NCI-H226 (cell line): ENCODE measurements at regions not wholly inside any gene's neighbourhood (a gene's known extent, or its start where the extent isn't known, plus 50 kb on each side); places are given as distances from the start of the nearest gene placed in this dataset.
"Not testable (repeated sequence)": the region's sequence is repeated elsewhere in the genome, so short reads cannot be mapped to it uniquely, and the experiment has no call there.

Experiments used
- DNase-seq: peaks from one replicate; pipeline ENCODE4 v3.0.0-alpha.2; 2015

DNA sequence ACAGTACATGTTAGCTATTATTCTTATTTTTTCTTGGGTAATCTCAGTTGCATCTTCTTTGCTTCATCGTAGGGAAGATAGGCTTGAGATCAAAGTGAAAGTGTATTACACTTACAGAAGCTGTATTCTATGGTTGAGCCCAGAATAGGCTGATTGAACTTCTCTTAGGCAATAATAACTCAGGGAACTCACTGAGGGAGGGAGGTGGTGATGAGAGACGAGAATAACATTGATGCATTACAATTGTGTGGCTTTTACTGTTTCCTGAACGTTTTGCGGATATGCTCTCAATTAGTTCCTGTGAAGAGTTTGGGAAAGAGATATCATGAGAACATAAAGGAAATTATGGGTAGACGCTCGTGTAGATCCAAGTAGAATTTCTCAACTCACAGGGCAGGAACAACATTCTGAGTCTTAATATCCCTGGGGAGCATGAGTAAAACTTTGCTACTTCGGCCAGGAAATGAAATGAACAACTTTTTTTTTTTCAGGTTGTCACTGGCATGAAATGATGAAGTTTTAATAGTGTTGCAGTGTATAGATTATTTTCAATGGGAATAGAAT is 302.2 kb downstream of the TUSC7 start:
- no peak for DNase-seq

DNA sequence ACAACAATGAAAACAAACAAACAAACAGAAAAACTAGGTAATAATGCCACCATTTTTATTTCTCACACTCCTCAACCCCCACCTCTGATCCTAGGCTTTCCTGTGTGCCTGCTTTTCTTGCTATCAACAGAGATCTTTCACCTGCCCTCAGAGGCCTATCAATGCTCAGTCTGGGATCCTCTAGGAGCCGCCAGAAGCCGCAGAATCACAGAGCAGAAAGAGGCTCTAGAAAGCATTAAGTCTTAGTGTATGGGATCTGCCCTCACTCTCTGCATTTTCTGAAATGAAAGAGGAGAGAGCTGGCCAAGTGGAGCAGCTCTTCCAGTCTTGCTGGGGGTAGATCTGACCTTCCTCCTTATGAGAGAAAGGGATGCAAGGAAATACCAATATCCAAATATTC is 306.8 kb downstream of the TUSC7 start:
- no peak for DNase-seq

DNA sequence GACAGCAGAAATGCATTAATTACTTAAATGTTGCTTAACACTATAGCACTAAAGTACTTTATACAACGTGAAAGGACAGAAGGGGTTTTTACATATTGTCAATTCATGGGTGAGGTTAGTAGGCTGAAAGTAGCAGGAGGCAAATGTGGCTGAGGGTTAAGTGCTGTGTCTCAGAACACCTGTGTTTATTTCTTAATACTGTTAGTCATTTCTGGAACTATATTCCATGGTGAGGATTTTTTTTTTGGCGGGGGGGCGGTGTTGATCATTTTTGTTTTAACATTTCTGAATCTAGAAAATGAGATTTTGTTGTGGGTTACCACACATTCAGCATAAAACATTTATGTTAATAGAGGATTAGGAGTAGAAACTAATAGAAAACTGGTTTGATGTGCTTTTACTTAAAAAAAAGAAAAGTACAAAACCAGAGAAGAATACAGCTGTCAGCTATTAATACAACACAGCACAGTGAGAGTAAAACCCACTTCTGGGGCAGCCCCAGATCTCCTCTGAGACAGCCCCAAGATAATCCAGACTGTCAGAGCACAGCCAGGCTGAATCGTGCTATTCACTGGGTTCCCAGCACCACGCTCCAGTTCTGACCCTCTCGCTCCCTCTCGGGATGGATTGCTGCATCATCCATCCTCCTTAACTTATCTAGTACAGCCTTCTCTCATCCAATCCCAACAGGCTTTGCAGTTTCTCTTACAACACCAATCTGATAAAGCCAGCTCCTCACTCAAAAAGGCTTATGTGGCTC is 307.7 kb downstream of the TUSC7 start:
- DNase-seq: no peak

DNA sequence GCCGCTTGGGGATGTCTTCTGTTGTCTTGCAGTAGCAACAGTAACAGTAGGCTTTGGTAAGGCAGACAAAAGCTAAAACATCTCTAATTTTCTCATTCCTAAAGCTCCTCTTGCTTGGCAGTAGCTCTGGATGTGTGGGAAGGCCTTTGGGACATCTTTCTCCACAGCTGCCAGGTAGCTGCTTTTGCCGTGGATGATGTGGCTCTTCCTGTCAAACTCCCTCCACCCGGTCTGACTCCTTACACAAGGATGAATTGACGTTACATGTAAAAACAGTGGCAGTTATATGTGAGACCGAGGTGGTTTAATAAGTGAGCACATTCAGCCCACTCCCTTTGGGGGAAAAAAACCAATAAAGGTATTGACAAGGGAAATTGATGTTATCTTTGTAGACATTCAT is 309.1 kb downstream of the TUSC7 start:
- DNase-seq: no peak

DNA sequence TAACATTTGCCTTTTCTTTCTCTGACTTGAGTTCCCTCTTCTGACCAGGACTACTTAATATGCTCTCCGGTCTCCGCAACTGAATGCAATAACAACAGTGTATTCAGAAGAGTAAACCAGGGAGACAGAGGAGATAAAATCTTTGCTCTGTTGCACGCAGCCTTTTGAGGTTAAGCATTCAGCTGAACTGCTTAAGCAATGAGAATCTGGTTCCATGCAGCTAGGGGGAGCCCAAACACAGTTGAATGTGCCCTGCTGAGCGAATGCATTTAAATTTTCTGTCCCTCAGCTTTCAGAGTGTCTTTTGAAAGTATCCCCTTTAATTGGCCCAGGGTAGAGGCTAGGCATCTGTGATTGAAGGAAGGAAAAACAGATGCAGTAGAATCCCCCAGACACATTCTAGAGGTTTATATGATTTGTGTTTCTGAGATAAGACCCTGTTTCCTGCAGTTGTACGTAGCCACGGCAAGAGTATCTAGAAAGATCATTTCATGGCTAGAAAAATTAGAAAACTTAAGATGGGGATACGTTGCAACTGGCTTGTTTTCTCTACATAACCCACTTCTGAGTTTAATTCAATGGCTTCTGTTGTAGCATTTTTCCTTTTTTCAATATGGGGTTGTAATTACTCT is 309.6 kb downstream of the TUSC7 start:
- no peak for DNase-seq

DNA sequence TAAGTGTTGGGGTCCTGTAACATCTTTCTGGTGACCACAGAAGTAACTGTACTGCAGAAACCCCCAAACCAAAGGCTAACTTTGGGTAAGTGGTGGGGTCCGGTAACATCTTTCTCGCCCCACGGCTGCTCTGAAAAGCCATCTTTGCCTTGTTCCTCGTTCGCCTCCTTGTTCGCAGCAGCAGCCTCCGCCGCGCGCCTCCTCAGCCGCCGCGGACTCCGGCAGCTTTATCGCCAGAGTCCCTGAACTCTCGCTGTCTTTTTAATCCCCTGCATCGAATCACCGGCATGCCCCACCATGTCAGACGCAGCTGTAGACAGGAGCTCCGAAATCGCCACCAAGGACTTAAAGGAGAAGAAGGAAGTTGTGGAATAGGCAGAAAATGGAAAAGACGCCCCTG is 316.8 kb downstream of the TUSC7 start:
- no peak for DNase-seq

DNA sequence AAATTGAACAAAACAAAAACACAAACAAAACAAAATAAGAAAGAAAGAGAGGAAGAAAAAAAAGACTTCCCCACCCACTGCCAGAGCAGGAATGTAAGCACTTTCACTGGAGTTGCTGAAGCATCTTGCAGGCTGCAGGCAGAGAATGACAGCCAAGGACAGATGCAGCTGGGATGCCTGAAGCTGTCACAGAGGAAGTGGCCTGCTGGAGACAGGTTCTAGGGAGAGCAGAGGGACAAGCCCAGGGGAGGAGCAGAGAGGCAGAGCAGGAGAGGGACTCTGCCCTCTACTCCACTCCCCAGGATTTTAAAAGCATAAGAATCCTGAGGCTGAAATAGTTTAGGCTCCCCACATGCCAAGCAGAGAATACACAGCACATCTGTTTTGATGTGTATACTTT is 326.2 kb downstream of the TUSC7 start:
- DNase-seq: no peak

DNA sequence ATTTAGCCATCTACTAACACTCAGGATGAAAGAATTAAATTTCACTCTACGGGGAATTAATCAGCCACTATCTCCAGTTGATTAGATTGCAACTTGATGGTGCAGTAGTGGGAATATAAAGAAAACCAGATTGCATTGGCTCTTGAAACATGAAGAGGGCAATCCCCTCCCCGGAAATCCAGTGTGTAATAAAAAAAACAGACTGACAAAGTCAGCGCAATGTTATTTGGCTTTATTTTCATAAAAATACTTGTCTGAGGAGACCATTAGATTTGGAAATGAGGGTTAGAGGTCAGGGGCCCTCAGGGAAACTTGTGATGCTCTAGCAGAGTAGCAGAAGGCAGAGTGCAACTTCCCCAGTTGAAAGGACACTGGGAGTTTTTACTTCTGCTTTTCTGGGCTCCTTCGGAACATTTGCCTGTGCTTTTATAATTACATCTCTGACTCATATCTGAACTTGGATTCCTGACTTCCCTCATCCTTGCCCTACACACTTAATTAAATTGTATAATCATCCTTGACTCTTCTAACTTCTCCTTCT is 326.8 kb downstream of the TUSC7 start:
- DNase-seq: no peak

DNA sequence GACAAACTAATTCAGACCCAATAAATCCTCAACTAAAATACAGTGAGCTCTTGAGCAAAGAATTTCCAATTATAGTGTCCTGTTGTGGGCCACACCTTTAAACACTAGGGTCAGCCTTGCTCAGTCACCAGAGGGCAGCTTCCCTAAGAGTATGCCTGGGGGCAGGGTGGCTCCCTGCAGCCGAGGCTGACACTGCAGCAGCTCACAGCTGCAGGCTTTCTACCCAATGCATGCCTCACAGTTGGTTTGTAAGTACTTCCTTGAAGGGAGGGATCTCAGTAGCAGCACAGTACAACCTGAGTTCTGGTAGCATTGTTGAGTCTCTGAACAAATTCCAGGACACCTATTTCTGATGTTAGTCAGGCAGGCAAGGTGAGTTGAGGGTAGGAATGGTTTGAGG is 335.6 kb downstream of the TUSC7 start:
- DNase-seq: no peak

DNA sequence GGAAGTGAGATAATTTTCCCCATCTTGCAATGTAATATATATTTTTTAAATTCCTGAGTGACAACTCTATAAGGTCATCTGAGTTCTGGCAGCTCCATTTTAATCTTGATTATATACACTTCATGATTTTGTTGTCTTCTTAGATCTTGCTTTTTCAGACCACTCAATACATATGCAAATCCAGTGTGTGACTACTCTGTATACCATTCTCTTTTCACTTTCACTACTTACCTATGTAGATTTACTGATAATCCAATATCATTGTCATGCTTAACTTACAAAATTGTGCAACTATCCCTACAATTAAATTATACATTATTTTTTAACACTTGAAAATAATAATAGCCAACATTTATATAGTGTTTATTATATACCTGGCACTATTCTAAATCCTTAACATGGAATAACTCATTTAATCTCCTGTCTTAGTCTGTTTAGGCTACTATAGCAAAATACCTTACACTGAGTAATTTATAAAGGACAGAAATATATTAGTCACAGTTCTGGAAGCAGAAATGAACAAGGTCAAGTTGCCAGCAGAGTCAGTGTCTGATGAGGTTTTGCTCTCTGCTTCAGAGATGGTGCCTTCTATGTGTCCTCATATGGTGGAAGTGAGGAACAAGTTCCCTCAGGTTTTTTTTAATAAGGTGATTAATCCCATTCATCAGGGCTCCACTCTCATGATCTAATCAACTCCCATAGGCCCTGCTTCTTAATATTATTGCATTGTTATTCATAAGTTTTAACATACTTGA is 338.5 kb downstream of the TUSC7 start:
- DNase-seq: no peak

DNA sequence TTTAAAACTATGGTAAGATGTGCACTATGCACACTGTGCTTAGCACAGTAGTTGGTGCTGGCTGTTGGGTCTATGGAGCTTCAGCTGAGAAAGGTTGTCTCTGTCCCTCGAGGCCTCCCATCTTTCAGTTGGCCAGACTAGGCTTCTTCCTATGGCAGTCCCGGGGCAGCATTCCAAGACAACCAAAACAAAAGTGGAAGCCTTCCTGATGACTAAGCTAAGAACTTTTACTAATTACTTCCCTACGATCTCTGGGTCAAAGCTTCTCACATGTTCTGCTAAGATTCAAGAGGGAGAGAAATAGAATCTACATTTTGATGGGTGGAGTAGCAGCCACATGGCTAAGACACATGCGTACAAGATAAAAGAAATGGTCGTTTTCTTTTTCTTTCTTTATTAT is 342.8 kb downstream of the TUSC7 start:
- DNase-seq: no peak

DNA sequence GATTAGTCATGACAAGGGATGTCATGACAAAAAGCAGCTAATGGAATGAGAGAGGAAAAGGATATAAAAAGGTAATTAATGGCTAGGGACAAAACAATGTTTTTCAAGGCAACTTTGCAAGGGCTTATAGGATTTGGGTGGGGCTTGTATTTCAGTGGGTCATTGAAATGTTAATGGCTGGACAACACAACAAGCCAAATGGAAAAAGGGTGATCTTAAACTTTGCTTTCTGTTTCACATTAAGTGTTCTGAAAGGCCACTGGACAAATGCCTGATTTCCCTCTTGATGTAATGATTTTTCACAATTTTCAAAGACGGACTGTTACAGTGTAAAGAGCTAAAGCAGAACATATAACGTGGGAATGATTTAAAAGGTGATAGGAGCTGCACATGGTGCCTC is 345.0 kb downstream of the TUSC7 start:
- DNase-seq: no peak

DNA sequence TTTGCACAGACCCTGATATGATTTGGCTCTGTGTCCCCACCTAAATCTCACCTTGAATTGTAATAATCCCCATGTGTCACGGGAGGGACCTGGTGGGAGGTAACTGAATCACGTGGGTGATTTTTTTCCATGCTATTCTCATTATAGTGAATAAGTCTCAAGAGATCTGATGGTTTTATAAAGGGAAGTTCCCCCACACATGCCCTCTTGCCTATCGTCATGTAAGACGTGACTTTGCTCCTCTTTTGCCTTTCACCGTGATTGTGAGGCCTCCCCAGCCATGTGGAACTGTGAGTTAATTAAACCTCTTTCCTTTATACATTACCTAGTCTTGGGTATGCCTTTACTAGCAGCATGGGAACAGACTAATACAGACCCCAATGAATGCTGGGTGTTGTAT is 347.4 kb downstream of the TUSC7 start:
- DNase-seq: not testable (repeated sequence)

DNA sequence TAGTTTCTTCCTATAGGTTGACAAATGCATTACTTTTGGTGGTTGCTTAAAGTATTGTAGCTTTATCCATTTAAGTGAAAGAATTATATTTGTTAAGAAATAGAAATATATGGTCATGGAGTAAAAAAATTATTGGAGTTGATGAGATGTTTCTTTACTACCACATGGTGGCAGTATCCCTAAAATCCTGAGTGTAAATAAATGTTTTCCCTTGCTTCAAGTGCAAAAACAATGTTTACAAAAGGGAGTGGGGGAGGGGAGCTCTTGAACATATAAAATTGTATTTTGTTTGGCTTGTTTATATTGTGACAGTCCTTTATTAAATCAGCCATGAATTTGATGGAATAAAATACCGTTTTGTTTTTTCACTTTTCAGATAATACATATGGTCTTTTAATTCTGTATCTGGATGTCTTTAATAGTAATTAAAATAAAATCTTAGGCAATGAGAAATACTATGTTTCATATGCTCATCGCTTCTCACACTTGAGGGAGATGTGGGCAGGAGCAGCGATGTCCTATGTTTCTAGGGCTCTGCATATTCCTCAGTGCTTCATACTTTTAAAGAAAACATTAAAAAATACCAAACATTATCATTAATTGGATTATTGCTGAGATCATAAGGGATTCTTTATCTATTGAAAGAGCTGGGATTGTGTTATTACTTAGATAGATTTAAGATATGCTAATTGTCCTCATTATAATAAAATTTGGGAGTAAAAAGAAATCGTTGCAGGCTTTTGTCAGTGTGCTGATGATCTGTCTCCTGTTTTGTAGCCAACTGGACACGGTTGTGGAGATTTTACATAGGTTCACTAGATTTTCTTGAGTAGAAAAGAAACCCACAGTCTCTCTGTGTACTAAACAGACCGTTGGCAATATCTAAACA is 349.7 kb downstream of the TUSC7 start:
- no peak for DNase-seq

DNA sequence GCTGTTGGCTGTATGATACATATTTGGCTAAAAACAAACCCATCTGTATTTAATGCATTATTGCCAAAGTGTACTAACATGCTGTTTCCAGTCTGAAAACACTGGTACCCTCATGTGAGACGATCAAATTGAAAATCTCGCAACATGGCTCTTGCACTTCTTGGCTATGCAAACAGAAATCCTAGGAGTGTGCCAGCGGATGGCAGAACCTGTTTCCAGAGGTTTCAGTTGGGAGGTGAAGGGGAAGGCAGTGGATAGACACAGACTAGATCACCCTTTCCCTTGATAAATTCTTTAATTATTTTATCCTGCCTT is 350.3 kb downstream of the TUSC7 start:
- no peak for DNase-seq

DNA sequence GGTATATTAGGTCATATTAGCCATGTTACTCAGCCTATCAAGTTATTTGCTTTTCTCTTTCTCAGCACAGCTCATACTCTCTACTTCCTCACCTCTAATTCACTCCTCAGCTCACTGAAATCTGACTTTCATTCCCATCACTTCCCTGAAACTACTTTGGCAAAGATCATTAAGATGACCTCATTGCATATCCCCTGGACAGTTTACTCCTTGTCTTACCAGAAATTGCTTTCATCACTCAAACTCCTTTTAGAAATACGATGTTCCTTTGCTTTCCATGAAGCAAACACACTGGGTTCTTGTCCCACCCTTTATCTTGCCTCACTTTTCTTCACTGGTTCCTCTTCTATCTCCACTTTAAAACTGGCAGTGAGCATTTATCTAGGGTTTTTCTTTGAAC is 354.4 kb downstream of the TUSC7 start:
- no peak for DNase-seq

DNA sequence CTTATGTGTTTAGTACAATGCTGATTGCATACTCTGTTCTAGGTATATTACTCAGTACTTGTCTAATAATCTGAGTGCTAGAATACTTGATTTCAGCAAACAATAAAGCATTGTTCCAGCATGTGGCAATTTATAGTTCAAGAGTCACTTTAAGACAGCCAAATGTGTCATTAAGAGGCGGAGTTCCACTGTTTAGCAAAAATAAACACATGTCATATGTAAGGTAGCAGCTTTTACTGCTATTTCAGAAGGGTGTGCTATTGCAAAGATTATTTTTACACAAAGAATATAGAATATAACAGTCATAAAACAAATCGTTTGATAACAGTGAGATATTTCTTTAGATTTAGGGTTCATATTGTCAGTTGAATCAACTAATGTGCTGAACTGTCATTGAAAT is 358.7 kb downstream of the TUSC7 start:
- DNase-seq: no peak

DNA sequence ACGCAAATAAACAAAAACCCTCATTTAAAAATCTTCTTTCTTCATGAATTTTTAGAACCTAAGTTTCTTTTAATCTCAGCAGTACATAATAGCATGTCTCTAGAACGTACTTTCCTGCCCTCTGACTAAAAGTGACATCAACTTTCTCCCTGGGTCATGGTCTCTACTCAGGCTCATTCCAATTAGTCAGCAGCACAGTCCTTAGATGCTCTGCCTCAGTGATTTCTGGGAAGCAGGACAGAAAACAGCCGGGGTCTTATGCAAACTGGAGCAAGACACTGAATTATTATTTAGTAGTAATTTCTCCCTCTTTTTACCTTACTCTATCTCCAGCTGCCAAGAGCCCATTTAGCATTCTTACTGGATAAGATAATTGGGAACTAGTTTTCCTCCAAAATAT is 365.2 kb downstream of the TUSC7 start:
- no peak for DNase-seq

DNA sequence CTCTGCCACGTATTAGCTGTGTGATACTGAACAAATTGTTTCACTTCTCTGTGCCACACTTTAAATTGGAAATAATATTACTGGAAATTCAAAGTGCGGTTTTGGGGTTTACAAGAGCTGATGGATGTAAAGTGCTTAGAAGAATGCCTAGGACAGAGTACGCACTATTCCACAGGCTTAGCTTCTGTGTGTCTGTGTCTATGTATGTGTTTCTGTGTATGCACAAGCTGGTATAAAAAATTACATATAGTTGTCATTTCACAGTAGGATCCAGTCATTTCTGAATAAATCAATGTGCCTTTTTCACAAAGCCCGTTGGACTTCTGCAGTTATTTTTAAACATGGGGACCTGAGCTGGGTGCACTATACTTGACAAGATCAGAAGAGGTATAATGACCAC is 370.4 kb downstream of the TUSC7 start:
- DNase-seq: no peak

DNA sequence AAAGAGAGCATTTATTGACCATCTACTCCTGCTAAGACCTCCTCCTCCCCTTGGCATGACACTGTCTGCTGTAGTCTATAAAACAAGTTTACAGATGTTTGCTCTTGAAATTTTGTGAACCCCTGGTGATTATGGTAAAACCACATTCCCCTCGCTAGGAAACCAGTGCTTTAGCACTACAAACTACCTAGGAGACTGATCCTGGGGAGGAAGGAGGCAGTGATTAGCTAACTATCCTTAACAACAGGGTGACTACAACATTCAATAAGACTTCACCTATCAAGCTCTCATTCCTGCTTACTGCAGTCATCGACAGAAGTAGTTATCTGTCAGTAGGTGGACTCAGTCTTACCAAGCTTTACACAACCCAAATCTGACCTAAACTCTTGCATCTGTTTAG is 371.3 kb downstream of the TUSC7 start:
- no peak for DNase-seq

DNA sequence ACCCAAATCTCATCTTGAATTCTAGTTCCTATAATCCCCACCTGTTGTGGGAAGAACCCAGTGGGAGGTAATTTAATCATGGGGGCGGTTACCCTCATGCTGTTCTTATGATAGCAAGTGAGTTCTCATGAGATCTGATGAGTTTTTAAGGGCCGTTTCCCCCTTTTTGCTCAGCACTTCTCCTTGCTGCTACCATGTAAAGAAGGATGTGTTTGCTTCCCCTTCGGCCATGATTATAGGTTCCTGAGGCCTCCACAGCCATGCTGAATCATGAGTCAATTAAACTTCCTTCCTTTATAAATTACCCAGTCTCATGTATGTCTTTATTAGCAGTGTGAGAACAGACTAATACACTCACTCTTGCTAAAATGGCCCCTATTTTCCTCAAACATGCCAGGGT is 374.7 kb downstream of the TUSC7 start:
- DNase-seq: no peak

DNA sequence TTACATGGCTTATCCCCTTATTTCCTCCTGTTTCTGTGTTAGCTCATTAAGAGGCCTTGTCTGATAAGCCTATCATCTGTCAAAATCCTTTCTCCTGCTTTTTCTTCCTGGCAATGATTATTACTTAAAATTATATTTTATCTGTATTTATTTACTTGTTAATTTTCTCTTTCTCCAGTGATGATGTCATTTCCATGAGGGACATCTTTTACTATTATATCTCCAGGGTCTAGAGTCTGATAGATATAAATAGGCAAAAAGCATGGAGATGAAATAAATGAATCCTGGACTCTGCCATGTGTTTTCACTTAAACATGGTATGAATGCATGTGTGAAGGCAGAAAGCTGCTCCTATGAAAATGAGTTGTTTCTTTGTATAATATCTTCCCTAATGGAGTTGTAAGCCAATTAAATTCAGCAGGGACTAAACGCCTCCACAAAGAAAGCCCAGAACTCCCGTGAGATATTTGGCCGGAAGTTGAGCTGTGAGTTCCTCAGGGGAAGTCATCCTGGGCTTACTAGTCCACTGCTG is 375.2 kb downstream of the TUSC7 start:
- no peak for DNase-seq

DNA sequence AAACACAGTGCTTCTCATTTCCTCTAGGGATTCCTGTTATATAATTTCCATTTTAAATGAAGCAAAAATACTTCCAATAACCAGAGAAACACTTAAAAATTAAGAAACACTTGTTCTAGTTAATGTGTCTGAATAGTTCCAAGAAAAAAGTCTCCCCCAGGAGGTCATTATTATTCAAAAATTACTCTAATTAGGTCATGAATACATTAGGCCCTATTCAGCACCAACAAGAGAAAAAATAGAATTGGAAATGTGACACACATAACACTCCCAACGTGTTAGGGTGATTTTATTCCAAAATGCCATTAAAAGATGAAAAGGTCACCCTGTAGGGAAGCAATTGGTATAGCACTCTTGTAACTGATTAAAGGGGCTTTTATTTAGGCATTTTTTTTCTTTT is 382.1 kb downstream of the TUSC7 start:
- no peak for DNase-seq
